ENCODE measurements at regions not wholly inside any gene's neighbourhood (a gene's known extent, or its start where the extent isn't known, plus 50 kb on each side); places are given as distances from the start of the nearest gene placed in this dataset.

GRCh38 chr20:9912290-9912689 lies 73.4 kb upstream of the PAK5 start:
- Histone ChIP-seq H3K27ac (ENCODE audit: extremely low read depth, low read depth, low read length) (no peak overlapping the region), H3K4me2 (ENCODE audit: insufficient read depth, low read length) (no peak overlapping the region), H3K4me3 (no peak overlapping the region), H3K27me3 (ENCODE audit: control insufficient read depth in 2 of 2, insufficient read depth in 2 of 2, low read length in 2 of 2) (no peaks in the 10 kb centered on the region), H3K9me1 (ENCODE audit: control insufficient read depth, insufficient read depth, low read length) (no peaks in the 10 kb centered on the region), H3K36me3 (ENCODE audit: control insufficient read depth, insufficient read depth, low read length) (no peaks in the 10 kb centered on the region), H3K4me1 (replicated peaks in 1 of 2; ENCODE audit: control insufficient read depth in 2 of 2, insufficient read depth in 2 of 2, low read length in 2 of 2) (no peaks in the 10 kb centered on the region), H4K20me1 (replicated peaks; ENCODE audit: control insufficient read depth, insufficient read depth, low read length) (no peaks in the 10 kb centered on the region), H3K79me2 (ENCODE audit: control insufficient read depth, insufficient read depth, low read length) (no peaks in the 10 kb centered on the region), H3K9ac (ENCODE audit: insufficient read depth in 1 of 2, low read depth in 2 of 2, low read length in 2 of 2) (no peak overlapping the region), H3K9me3 (replicated peaks; ENCODE audit: control insufficient read depth, insufficient read depth, low read depth, low read length) (no peaks in the 10 kb centered on the region), H2AFZ (ENCODE audit: low read depth, low read length) (no peak overlapping the region)
- 13% methylated on average over 5 of the region's 5 CpGs for WGBS (ENCODE audit: insufficient coverage, low coverage, missing lambda C conversion rate)
- no peak for DNase-seq (ENCODE audit: extremely low read depth in 1 of 4, low spot score in 3 of 4)
- no peak for FAIRE-seq
- ChIA-PET POLR2A (no interaction called here), CTCF (ENCODE audit: low intra/inter-chr PET ratio) (no interaction called here)
- TF ChIP-seq CREB1 (IDR thresholded peaks at IDR 0.05) (no peak), CREB1 (CRISPR knock-in tag; IDR thresholded peaks at IDR 0.05) (no peak), NFE2L1 (tag; IDR thresholded peaks at IDR 0.05; ENCODE audit: borderline replicate concordance, low read depth) (no peak), NCOR1 (IDR thresholded peaks at IDR 0.05) (no peak), ZBTB43 (CRISPR knock-in tag; IDR thresholded peaks at IDR 0.05) (no peak), ZNF766 (CRISPR knock-in tag; conservative IDR thresholded peaks at IDR 0.05) (no peak), HDAC1 (IDR thresholded peaks at IDR 0.05) (no peak)
- intact Hi-C loops (cut with micrococcal nuclease) = no loop called here
- in situ Hi-C loops (cut with MboI) = no loop called here
- no TSS peak for BruUV-seq (replicated peaks)
- ATAC-seq = no peak
